ENCODE measurements at regions not wholly inside any gene's neighbourhood (a gene's known extent, or its start where the extent isn't known, plus 50 kb on each side); places are given as distances from the start of the nearest gene placed in this dataset.
A peak's percentile ranks its signal among the peaks of the same experiment; 100 is the strongest.
"Not testable (repeated sequence)": the region's sequence is repeated elsewhere in the genome, so short reads cannot be mapped to it uniquely, and the experiment has no call there.

DNA sequence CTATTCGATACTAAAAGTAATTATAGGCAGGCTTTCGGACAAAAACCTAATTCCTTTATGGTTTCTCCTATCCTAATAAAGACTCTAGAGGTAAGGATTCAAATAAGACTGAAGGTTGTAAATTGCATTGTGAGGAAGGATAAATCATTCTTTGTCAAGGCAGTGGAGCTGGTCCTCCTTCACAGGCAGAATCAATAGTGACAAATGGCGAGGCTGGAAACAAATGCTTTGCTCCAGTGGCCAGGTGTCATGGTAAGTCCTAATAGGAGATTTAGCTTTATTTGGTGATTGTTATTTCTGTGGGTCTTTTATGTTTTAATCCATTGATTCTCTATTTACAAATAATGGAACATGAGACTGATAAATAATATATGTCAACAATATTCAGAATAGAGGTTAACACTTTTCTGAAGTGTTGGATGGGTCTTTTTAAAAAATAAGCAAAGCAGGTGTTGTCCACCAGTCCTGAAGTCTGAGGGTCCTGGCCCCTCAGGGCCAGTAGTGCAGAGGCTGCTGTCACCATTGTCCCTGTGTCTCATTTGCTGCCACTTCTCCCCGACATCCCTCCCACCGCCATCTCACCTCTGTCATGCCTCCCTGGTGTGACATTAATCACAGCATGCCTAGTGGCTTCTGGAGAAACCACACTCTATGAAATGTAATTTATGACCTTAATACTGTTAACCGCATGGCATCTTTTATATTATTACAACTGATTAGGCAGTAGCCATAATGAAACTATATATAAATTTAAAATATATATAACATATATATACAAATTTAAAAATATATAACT lies 120.9 kb upstream of the MAGI3 start:
- no peak for DNase-seq

DNA sequence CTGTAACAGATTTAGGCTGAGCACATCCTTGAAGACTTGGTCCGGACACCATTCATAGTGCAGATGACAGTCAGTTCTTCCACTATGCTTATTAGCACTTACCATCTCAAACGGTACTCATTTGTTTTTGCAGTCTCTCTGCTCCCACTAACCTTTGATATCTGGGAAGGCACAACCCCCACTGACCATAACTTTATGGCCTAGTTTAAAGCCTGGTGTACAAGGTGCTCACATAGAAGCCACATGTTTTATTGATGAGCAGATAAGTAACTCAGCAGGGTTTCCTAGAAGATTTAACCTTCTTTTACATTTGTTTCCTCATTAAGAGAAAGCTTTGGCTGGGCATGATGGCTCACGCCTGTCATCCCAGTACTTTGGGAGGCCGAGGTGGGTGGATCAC lies 119.3 kb upstream of the MAGI3 start:
- DNase-seq, result no peak

DNA sequence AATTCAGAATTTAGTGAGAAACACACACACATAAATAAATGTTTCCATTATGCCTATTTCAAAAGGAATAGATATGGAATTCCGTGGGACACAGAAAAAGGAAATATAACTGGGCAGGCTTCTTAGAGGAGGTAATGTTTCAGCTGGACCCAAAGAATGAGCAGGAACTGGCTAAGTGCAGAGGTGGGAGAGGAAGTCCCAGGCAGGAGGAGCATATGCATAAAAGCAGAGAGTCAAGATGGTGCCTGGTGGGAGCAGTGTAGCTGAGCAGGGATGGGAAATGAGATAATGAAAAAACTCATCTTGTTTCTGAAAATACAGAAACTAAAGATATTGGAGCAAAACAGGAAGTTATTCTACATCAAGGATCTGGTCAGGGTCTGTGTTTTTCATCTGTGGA lies 115.2 kb upstream of the MAGI3 start:
- no peak for DNase-seq

DNA sequence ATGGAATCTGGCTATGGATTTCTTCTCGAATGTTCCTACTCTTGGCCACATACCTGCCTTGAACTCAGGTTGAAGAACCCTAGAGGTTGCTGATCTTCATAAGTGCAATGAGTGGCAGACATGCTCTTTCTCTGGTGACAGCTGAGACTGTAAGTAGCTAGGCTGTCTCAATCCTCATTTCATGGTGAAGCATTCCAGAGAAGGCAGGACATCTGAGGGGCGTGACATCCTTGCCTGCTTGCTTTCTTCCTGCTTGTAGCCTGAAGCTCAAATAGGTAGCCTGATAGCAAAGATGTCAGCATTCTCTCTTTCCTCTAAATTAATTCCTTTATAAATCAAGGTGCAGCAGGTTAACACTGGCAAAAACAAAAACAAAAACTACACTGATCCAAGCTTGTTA lies 114.6 kb upstream of the MAGI3 start:
- no peak for DNase-seq

DNA sequence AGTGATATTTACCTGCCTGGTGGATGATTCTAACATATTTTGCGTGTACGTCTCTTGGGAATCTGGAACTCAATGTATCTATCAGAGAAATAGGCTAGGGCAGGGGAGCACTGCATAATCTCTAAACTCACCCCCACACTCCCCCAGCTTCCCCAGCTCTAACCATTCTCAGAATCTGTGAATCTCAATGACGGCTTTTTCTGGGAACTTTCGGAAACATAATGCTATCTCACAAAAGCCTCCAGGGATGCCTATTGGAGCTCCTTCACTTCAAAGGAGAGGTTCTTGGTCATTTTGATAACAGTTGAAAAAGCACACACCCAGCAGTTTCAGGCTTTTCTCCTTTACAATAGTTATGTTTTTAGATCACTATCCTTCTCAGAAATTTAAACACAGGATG lies 113.8 kb upstream of the MAGI3 start:
- DNase-seq, result peak; percentile 4

DNA sequence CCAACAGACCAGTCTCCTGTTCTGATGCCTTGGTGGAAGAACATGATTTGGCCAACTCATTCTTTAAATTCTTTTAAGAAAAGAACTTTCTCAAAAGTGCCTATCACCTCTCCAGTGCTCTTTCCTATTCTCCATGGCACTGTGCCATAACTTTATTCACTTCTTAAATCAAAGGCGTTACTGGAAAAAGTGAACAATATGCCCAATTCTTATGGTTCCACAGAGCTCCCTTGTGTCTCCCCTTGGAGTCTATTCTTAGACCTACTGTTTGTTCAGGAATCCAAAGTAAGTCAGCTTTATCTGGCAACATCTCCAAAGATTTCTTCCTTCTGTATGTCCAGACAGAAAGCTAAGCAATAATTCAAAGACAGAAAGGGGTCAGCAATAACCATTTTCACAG lies 111.9 kb upstream of the MAGI3 start:
- DNase-seq, result no peak

DNA sequence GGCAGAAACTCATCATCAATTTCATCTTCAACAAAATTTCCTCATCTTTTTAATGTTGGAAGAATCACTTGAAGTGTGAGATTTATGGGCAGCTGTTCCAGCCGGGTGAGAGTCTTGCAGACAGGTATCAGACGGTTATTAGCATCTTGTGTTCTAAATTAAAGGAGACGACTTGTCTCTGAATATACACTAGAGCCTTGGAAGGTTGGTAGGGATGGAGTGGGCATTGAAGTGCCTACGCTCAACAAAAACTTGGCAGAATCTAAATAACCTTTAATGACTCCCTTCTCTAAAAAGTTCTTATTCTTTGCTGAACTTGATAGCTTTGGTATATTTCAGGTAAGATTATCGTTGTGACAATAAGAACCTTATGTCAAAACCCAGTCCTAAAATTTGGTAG lies 111.5 kb upstream of the MAGI3 start:
- no peak for DNase-seq

DNA sequence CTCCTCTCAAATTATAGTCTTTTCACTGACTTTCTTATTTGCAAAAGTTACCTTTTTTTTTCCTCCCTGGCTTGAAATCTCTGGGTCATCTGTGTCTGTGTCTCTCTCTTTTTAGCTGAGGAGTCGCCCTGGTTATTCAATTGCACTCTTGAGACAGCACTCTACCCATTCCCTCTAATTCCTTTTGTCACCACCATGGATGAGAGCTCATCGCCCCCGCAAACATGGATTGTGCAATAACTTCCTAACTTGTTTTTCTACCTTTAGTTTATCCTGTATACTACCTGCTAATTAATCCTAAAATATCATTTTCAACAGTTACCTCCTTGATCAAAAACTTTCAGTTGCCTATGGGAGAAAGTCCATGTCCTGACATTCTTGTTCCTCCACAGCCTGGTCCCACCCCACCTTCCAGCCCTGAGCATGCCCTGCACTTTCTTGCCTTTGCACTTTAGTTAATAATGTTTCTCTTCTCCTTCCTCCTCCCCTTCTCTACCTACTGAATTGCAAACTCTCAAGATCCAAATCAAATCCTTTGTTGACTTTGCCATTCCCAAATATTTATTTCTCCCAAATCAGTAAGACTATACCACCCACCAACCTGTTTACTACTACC lies 110.4 kb upstream of the MAGI3 start:
- DNase-seq, result no peak

DNA sequence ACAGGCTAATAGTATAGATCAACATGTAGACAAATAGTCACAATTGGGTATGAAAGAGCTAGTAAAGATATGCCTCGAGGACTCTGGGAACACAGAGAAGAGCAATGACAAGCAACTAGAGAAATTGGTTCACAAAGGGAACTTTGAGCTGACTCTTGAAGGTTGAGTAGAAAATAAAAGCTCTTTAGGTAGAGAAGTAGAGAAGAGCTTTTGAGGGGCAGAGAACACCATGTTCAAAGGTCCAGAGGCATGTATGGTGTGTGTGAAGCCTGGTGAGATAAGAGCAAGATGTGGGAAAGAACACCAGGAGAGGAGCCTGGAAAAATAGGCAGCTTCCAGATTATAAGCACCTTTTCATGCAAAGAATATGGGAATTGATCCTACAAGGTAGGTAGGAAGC lies 109.7 kb upstream of the MAGI3 start:
- no peak for DNase-seq

DNA sequence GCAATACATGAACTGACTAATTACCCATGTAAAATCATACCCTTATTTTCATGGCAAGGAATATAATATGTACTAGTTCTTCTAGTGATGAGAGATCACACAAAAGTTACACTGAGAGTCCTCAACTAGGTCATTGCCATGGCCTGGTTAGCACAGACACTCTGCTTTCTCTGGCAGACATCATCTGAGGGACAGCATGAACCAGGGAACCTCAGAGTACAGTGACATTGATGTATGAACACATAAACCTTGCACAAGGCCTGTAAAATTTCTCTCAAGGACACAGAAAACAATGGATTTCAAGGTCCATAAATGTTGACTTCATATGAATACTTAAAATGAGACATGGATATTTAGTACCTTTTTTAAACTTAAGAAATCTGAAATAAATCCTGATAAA lies 108.8 kb upstream of the MAGI3 start:
- no peak for DNase-seq

DNA sequence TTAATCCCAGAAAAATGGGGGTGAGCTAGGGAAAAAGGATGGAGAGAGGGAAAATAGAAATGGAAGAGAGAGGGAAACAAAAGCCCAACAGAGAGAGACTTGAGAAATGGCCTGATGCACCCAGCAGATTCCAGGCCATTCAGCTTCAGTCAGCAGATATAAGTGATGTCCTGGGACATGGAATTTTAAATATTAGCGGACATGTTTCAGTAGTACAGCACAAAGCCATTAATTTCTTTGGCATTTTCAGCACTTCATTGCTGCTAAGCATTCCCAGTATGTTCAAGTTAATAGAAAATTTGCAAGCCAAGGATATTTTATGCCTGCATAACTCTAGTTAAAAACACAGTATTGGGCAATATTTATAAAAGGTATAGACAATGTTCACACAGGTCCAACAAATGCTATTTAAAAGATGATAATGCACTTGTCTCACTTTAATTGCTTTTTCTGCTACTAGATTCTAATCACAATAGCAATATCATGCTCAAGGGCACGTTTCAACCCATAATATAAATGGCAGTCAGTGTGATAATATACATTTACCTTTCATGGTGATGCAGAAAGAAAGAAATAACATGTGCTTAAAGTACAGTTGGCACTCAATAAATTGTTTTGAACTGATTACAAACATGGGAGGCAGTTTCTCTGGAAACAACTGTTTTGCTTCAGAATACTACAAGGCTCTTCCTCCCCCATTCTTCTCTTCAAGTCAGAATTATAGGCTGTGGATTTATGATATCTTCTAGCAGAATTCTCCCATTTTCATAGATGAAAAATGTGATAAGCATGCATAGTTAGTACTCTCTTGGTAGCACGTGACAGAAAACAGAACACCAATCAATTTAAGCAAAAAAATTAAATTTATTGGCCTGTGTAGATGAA lies 108.1 kb upstream of the MAGI3 start:
- DNase-seq, result no peak

DNA sequence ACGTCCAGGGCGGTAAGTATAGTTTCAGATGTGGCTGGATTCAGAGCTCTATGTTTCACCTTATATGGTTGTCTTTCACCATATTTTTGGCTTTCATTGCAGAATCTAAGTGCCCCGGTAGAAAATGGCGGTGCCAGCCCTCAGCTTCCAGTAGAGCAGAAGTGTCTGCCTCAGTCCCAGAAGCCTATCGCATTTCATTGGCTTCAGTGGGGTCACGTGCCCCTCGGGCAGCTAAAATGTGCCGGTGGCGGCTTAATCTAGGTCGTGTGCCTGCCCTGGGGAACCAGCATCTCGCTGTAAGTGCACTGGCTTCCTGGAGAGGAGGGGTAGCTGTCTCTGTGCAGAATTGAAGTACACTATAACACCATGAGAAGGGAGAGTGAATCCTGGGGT lies 107.4 kb upstream of the MAGI3 start:
- DNase-seq, result no peak

DNA sequence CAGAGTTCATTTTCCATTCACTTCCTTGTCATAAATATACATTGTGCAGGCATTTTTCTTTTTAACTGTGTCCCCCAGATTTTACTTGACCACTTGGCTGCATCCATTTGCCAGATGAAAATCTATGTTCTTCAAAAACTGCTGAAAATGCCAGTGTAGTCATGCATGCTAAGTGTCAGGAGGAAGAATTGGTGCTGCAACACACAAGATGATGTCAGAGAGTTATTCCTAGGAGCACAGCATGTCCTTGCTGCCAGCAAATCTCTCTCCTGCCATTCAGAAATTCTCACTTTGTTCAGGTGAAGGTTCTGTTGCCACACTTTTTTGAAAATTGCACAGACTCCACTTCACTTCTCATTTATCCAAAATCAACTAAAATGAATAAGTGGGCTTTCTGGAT lies 106.4 kb upstream of the MAGI3 start:
- no peak for DNase-seq

DNA sequence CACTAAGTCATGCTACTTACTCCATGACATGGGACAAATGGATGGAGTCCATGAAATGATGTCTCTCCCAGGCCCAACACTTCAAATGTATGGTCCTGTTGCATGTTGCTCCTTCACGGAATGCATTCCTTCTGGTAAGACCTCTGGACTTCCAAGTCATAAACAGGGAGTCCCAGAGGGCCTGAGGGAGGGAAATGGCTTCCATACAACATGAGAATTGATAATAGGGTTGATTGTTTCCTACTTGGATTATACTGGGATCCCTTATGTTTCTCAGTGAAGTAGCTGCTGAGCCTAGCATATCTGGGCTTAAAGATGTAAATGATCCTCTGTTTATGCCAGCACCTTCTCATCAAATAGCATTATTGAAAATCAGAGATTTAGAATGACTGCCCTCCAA lies 104.2 kb upstream of the MAGI3 start:
- no peak for DNase-seq

DNA sequence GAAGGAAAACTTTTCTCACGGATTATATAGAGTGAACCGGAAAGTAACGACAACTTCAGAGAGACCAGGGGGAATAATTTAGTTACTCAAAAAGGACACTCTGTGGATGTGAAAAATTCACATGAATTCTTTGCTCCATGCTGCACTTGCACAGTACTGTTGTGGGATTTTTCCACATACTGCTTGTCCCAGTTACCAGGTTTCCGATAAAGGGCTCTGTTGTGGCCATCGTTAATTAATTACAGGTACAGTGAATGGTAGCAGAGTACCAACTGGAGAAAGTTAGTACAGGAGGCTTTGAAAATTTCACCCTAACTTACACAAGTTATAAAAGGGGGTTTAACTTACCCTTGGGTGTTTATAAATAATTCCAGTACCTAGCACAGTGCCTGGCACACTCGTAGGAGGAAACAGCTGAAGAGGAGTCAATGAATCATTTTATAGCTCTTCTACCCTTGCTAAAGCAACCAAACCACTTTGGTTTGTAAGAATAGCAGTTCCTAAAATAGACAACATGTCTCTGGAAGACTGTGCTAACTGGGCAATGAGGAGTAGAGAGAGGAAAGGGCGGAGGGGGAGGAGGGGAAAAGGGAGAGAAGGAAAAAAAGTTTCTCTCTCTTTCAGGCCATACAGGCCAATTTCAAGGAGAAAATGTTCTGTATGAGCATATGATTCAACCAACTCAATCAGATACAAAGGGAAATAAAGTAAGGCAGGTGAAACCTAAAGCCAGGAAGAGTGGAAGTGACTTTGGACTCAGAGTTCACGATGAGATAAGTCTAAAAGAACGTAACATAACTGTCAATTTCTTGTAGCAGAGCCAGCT lies 98.3 kb upstream of the MAGI3 start:
- DNase-seq, result no peak

DNA sequence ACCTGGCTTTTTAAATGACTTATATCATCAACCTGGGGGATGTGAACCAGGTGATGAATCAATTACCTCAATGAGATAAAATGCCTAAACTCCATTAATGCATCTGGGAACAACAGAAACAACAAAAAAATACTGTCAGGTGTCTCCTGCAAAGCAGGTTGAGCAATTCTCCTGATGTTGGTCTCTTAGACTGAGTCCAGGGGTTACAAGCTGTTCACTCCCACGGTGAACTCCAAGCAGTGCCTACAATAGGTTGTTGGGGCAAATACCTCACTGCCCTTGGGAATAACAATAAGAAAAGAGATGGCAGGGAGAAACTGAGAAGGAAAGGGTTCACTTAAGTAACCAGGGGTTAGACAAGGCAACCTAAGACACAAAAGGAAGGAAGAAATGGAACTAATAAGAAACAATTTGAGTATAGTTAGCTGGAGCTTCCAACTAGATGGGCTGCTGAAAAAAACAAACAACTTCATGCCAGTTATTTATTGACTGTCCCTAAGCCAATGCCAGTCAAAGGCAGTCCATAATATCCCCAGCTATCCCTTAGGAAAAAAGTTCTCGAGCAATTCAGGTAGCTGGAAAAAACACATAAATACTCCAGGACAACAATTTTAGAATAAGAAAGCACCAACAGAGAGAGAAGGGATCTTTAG lies 97.6 kb upstream of the MAGI3 start:
- DNase-seq, result no peak

DNA sequence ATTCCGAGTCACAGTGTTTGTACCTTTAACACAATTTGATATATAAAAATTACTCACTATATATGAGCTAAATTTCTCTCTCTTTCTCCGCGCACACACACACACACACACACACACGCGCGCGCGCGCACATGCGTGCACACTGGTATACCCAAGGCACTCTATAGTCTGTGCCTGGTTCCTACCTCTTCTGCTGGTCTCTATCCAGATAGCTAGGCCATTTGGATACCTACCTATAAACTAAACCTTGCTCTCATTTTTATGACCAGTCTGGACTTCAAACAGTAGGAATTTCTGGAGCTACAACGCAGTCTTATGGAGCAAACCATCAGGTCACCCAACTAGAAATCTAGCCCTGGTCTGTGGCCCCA lies 97.1 kb upstream of the MAGI3 start:
- no peak for DNase-seq

DNA sequence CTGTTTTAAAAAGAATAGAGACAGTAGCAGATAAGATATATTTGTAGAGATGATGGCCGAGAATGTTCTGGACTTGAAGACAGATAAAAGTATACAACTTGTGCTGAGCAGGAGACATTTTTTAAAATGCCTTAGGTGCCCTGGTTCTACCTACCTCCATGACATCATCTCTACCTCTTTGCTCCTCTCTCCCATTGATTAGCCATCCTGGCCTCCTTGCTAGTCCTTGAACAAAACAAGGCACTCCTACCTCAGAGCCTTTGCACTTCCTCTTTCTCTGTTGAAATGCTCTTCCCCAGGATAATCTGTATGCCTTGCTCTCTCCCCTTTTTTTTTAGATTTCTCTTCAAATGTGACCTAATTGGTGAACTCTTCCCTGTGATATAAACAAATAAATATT lies 92.6 kb upstream of the MAGI3 start:
- no peak for DNase-seq

DNA sequence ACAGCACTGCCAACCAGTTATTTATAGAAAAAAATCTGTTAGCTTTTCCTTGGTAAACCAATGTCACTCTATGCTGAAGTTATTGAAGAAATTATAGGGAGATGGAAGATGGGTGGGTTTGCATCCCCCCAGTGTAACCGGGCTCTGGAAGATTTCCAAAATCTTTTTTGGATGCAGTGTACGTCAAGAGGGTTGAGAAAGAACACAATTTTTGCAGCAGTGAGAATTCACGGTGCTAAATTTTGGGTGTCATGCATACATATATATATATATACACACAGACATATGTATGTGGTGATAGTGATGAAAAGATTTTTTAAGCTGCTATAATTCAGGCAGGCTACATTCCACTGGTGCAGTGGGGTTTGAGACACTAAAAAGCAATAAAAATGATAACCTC lies 91.4 kb upstream of the MAGI3 start:
- no peak for DNase-seq

DNA sequence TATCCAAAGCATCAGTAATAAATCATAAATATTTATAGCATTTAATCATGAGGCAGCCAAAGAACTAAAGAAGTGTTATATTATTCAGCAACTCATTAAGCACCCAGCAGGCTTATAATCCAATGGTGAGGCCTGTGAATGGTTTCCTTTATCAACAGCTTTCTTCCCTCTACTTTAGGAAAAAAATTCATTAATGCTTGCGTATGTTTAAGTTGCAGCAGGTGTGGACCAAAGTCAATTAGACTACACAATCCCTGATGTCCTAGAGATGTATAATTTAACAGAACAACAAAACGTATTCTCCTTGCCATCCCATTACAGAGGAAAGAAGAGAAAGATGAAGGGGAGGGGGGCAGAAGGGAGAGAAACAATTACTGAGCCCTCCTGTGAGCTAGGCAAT lies 87.7 kb upstream of the MAGI3 start:
- DNase-seq, result no peak

DNA sequence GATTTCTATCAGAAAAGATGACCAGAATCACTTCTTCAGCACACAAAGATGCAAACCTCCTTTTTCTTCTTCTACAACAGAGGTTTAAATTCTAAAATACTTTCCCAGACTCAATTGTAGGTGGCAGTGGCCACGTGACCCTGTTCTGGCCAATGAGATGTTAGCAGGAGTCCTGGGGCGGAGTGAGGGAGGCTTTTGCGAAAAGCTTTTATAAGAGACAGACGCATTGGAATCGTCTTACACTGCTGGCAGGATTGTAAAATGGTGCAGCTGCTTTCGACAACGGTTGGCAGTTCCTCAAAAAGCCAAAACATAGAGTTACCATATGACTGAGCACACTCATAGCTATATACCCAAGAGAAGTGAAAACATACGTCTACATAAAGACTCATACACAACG lies 87.0 kb upstream of the MAGI3 start:
- no peak for DNase-seq

DNA sequence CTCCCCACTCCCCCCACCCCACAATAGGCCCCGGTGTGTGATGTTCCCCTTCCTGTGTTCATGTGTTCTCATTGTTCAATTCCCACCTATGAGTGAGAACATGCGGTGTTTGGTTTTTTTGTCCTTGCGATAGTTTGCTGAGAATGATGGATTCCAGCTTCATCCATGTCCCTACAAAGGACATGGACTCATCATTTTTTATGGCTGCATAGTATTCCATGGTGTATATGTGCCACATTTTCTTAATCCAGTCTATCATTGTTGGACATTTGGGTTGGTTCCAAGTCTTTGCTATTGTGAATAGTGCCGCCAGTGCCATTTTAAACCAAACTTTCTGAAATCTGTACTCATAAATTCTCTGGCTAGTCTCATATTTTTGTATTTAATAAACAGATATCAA lies 85.3 kb upstream of the MAGI3 start:
- DNase-seq, result not testable (repeated sequence)
